Uterus (tissue), 3 donors: ENCODE measurements at regions not wholly inside any gene's neighbourhood (a gene's known extent, or its start where the extent isn't known, plus 50 kb on each side); places are given as distances from the start of the nearest gene placed in this dataset.

Experiments
- DNase-seq, 2 donors: peaks; one replicate each; pipeline ENCODE4 v3.0.0-alpha.2; 2019 to 2020
- H3K27ac ChIP-seq, 2 donors: fragments of 200-600 bp; sonication (generic); 1 replicate in 1 of 2; 2 replicates in 1 of 2; pipeline ENCODE4 v1.5.1; 2016 to 2018
- H3K27me3 ChIP-seq, 2 donors: fragments of 200-600 bp; sonication (generic); one replicate each; pipeline ENCODE4 v1.5.1; 2018 to 2019; ENCODE audit warnings: control low read depth in 1 of 2
- H3K36me3 ChIP-seq, 2 donors: fragments of 200-600 bp; sonication (generic); one replicate each; pipeline ENCODE4 v1.5.1; 2019; ENCODE audit warnings: control low read depth in 1 of 2
- H3K4me1 ChIP-seq, 2 donors: fragments of 200-600 bp; sonication (generic); one replicate each; pipeline ENCODE4 v1.5.1; 2018 to 2019; ENCODE audit warnings: control low read depth in 1 of 2
- H3K4me3 ChIP-seq, 2 donors: fragments of 200-600 bp; sonication (generic); 1 replicate in 1 of 2; 2 replicates in 1 of 2; pipeline ENCODE4 v1.5.1; 2018 to 2019; ENCODE audit warnings: mild to moderate bottlenecking in 1 of 2
- H3K9me3 ChIP-seq, 2 donors: fragments of 200-600 bp; sonication (generic); one replicate each; pipeline ENCODE4 v1.5.1; 2019; ENCODE audit warnings: control low read depth in 1 of 2
- POLR2A ChIP-seq, 2 donors: fragments of 450-650 bp; IDR thresholded peaks; one replicate each; pipeline ENCODE4 v1.6.1; 2016; ENCODE audit warnings: antibody characterized with exemption in 2 of 2, mild to moderate bottlenecking in 1 of 2, moderate library complexity in 1 of 2
- intact Hi-C: fragments of 100-400 bp; cut with DNase I; formaldehyde crosslinking; loops from one replicate; pipeline ENCODE4 v1.15.1; 2023; ENCODE audit warnings: low total_unique reads
- TF ChIP-seq, protein P1 (sequence below), 4 experiments: fragments of 200-600 bp in 2 of 4; fragments of 450-650 bp in 2 of 4; sonication (generic) in 2 of 4; IDR thresholded peaks; one replicate each; pipeline ENCODE4 v1.5.1; 2016 to 2019; ENCODE audit warnings: antibody characterized with exemption in 4 of 4, mild to moderate bottlenecking in 2 of 4, moderate library complexity in 1 of 4
- donor health status: DM: yes; HTN: yes; CAD: no.

- Histone ChIP-seq H3K27ac (no peak overlapping the region), H3K9me3 (no peaks in the 10 kb centered on the region), H3K4me3 (no peak overlapping the region), H3K36me3 (no peaks in the 10 kb centered on the region), H3K4me1 (no peaks in the 10 kb centered on the region), H3K27me3 (no peaks in the 10 kb centered on the region)
- TF ChIP-seq, protein P1, sequence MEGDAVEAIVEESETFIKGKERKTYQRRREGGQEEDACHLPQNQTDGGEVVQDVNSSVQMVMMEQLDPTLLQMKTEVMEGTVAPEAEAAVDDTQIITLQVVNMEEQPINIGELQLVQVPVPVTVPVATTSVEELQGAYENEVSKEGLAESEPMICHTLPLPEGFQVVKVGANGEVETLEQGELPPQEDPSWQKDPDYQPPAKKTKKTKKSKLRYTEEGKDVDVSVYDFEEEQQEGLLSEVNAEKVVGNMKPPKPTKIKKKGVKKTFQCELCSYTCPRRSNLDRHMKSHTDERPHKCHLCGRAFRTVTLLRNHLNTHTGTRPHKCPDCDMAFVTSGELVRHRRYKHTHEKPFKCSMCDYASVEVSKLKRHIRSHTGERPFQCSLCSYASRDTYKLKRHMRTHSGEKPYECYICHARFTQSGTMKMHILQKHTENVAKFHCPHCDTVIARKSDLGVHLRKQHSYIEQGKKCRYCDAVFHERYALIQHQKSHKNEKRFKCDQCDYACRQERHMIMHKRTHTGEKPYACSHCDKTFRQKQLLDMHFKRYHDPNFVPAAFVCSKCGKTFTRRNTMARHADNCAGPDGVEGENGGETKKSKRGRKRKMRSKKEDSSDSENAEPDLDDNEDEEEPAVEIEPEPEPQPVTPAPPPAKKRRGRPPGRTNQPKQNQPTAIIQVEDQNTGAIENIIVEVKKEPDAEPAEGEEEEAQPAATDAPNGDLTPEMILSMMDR (IDR thresholded peaks at IDR 0.05): no peak
- TF ChIP-seq POLR2A (IDR thresholded peaks at IDR 0.05): no peak
- DNase-seq: no peak
- intact Hi-C loops: no loop called here
Measured at GRCh38 chr4:11196927-11197522, 231.7 kb downstream of the HS3ST1 start.

DNA sequence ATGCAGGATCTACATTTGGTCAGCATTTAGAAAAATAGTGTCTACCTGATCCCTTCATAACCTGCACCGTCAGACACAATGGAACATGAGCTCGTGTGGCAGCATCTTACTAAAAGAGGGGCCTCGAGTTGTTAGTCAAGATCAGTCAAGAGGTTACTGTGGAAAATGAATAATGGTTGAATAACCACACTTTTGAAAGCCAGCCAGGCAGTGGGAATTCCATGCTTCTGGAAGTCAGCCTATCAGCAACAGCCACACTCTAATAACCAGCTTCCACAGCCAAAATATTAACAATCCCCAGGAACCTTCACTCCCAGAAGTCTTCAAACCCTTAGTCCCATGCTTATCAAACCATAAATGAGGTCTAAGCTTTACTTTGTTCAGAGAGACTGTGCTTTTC lies 234.3 kb downstream of the HS3ST1 start:
- TF ChIP-seq, protein P1 (IDR thresholded peaks at IDR 0.05): no peak
- TF ChIP-seq POLR2A (IDR thresholded peaks at IDR 0.05): no peak
- intact Hi-C loops: no loop called here
- H3K4me1 ChIP-seq: no peaks in the 10 kb centered on the region
- H3K36me3 ChIP-seq: no peaks in the 10 kb centered on the region
- H3K27ac ChIP-seq: no peak overlapping the region
- H3K27me3 ChIP-seq: no peaks in the 10 kb centered on the region
- DNase-seq: no peak
- H3K9me3 ChIP-seq: no peaks in the 10 kb centered on the region
- no peak overlapping the region for H3K4me3 ChIP-seq

- Histone ChIP-seq H3K36me3 (no peaks in the 10 kb centered on the region), H3K9me3 (no peaks in the 10 kb centered on the region), H3K27me3 (no peaks in the 10 kb centered on the region), H3K27ac (no peak overlapping the region), H3K4me1 (no peaks in the 10 kb centered on the region), H3K4me3 (no peak overlapping the region)
- DNase-seq: no peak
- TF ChIP-seq POLR2A (IDR thresholded peaks at IDR 0.05): no peak
- TF ChIP-seq, protein P1 (IDR thresholded peaks at IDR 0.05): no peak
- intact Hi-C loops: no loop called here
Measured at GRCh38 chr4:11189756-11190155, 238.9 kb downstream of the HS3ST1 start.

- Histone ChIP-seq H3K27ac (no peak overlapping the region), H3K36me3 (no peaks in the 10 kb centered on the region), H3K4me3 (no peak overlapping the region), H3K27me3 (no peaks in the 10 kb centered on the region), H3K9me3 (no peaks in the 10 kb centered on the region), H3K4me1 (no peaks in the 10 kb centered on the region)
- no peak for DNase-seq
- intact Hi-C loops: no loop called here
- no peak for TF ChIP-seq POLR2A (IDR thresholded peaks at IDR 0.05)
- TF ChIP-seq, protein P1 (IDR thresholded peaks at IDR 0.05): no peak
Measured at GRCh38 chr4:11183356-11183740, 245.3 kb downstream of the HS3ST1 start.

GRCh38 chr4:11182586-11183355 lies 245.9 kb downstream of the HS3ST1 start:
- H3K27me3 ChIP-seq: no peaks in the 10 kb centered on the region
- intact Hi-C loops: no loop called here
- TF ChIP-seq, protein P1 (IDR thresholded peaks at IDR 0.05): no peak
- no peak for TF ChIP-seq POLR2A (IDR thresholded peaks at IDR 0.05)
- no peaks in the 10 kb centered on the region for H3K9me3 ChIP-seq
- H3K4me3 ChIP-seq: no peak overlapping the region
- H3K4me1 ChIP-seq: no peaks in the 10 kb centered on the region
- H3K27ac ChIP-seq: no peak overlapping the region
- no peak for DNase-seq
- H3K36me3 ChIP-seq: no peaks in the 10 kb centered on the region
